OCI-M1 (cell line): ENCODE measurements at regions not wholly inside any gene's neighbourhood (a gene's known extent, or its start where the extent isn't known, plus 50 kb on each side); places are given as distances from the start of the nearest gene placed in this dataset.

Experiments used
- DNase-seq: peaks from one replicate; lab custom pipeline; 2025; lab: John Stamatoyannopoulos, UW

- DNase-seq, result no peak
These were observed 855.6 kb downstream of the C6orf118 start for GRCh38 chr6:164453835-164454234.

GRCh38 chr6:164442572-164442971 lies 866.8 kb downstream of the C6orf118 start:
- no peak for DNase-seq

GRCh38 chr6:164439331-164439730 lies 870.1 kb downstream of the C6orf118 start:
- DNase-seq, result no peak

GRCh38 chr6:164436976-164437375 lies 872.4 kb downstream of the C6orf118 start:
- DNase-seq, result peak; percentile 59

GRCh38 chr6:164427728-164428402 lies 881.5 kb downstream of the C6orf118 start:
- DNase-seq, result no peak

- no peak for DNase-seq
These were observed 884.9 kb downstream of the C6orf118 start for GRCh38 chr6:164424489-164424888.

- no peak for DNase-seq
These were observed 890.3 kb downstream of the C6orf118 start for GRCh38 chr6:164419099-164419498.

- no peak for DNase-seq
These were observed 891.2 kb downstream of the C6orf118 start for GRCh38 chr6:164418262-164418588.

- DNase-seq, result peak; percentile 22
These were observed 891.7 kb downstream of the C6orf118 start for GRCh38 chr6:164417537-164418261.

- peak; percentile 45 for DNase-seq
These were observed 893.4 kb downstream of the C6orf118 start for GRCh38 chr6:164415832-164416563.

- DNase-seq, result no peak
These were observed 894.7 kb downstream of the C6orf118 start for GRCh38 chr6:164414695-164415094.

GRCh38 chr6:164412566-164412965 lies 896.8 kb downstream of the C6orf118 start:
- DNase-seq, result no peak

- DNase-seq, result no peak
These were observed 899.4 kb downstream of the C6orf118 start for GRCh38 chr6:164410017-164410416.

- DNase-seq, result peak; percentile 25
These were observed 899.9 kb downstream of the C6orf118 start for GRCh38 chr6:164409309-164410009.

- DNase-seq, result no peak
These were observed 900.5 kb downstream of the C6orf118 start for GRCh38 chr6:164408868-164409267.

GRCh38 chr6:164404812-164405488 lies 904.5 kb downstream of the C6orf118 start:
- DNase-seq, result peak; percentile 90

- no peak for DNase-seq
These were observed 907.5 kb downstream of the C6orf118 start for GRCh38 chr6:164401871-164402270.

GRCh38 chr6:164398647-164399046 lies 910.8 kb downstream of the C6orf118 start:
- DNase-seq, result peak; percentile 15

- DNase-seq, result peak; percentile 71
These were observed 913.0 kb downstream of the C6orf118 start for GRCh38 chr6:164396071-164397047.

- DNase-seq, result no peak
These were observed 929.6 kb downstream of the C6orf118 start for GRCh38 chr6:164379795-164380194.

GRCh38 chr6:164378330-164378729 lies 931.1 kb downstream of the C6orf118 start:
- DNase-seq, result no peak
